ENCODE measurements at regions not wholly inside any gene's neighbourhood (a gene's known extent, or its start where the extent isn't known, plus 50 kb on each side); places are given as distances from the start of the nearest gene placed in this dataset.
A peak's percentile ranks its signal among the peaks of the same experiment; 100 is the strongest.
"Not testable (repeated sequence)": the region's sequence is repeated elsewhere in the genome, so short reads cannot be mapped to it uniquely, and the experiment has no call there.

- H3K9ac ChIP-seq (ENCODE audit: low read length): peak overlapping the region; percentile 65
- no peaks in the 10 kb centered on the region for H3K36me3 ChIP-seq (ENCODE audit: control insufficient read depth, insufficient read depth, low read length, severe bottlenecking)
- H3K27me3 ChIP-seq (replicated peaks; ENCODE audit: control insufficient read depth, insufficient read depth, low read length): no peaks in the 10 kb centered on the region
- DNase-seq (ENCODE audit: low read depth): no peak
- peaks cover 13% of the 10 kb centered on the region for H3K4me1 ChIP-seq (ENCODE audit: control insufficient read depth, insufficient read depth, low read length)
- H3K9me3 ChIP-seq (ENCODE audit: control insufficient read depth, low read length): peaks cover 9% of the 10 kb centered on the region
- peak overlapping the region; percentile 67 for H3K4me3 ChIP-seq (ENCODE audit: low read length)
These were observed 190.0 kb upstream of the SPRY2 start for GRCh38 chr13:80530902-80531301.

- peaks cover 9% of the 10 kb centered on the region for H3K9me3 ChIP-seq (ENCODE audit: control insufficient read depth, low read length)
- no peak for DNase-seq (ENCODE audit: low read depth)
- no peaks in the 10 kb centered on the region for H3K27me3 ChIP-seq (replicated peaks; ENCODE audit: control insufficient read depth, insufficient read depth, low read length)
- H3K9ac ChIP-seq (ENCODE audit: low read length): peak overlapping the region; percentile 65
- H3K36me3 ChIP-seq (ENCODE audit: control insufficient read depth, insufficient read depth, low read length, severe bottlenecking): no peaks in the 10 kb centered on the region
- peaks cover 15% of the 10 kb centered on the region for H3K4me1 ChIP-seq (ENCODE audit: control insufficient read depth, insufficient read depth, low read length)
- peak overlapping the region; percentile 67 for H3K4me3 ChIP-seq (ENCODE audit: low read length)
These were observed 189.3 kb upstream of the SPRY2 start for GRCh38 chr13:80530191-80530590.

- Histone ChIP-seq H3K4me3 (ENCODE audit: low read length) (peak overlapping the region; percentile 67), H3K9me3 (ENCODE audit: control insufficient read depth, low read length) (peaks cover 9% of the 10 kb centered on the region), H3K4me1 (ENCODE audit: control insufficient read depth, insufficient read depth, low read length) (peaks cover 19% of the 10 kb centered on the region), H3K27me3 (replicated peaks; ENCODE audit: control insufficient read depth, insufficient read depth, low read length) (no peaks in the 10 kb centered on the region), H3K36me3 (ENCODE audit: control insufficient read depth, insufficient read depth, low read length, severe bottlenecking) (no peaks in the 10 kb centered on the region), H3K9ac (ENCODE audit: low read length) (peak overlapping the region; percentile 65)
- DNase-seq (ENCODE audit: low read depth): no peak
These were observed 188.8 kb upstream of the SPRY2 start for GRCh38 chr13:80529734-80530133.

GRCh38 chr13:80528733-80529132, 187.8 kb upstream of the SPRY2 start:
- no peak for DNase-seq (ENCODE audit: low read depth)
- H3K4me3 ChIP-seq (ENCODE audit: low read length): no peak overlapping the region
- H3K9ac ChIP-seq (ENCODE audit: low read length): no peak overlapping the region
- no peaks in the 10 kb centered on the region for H3K27me3 ChIP-seq (replicated peaks; ENCODE audit: control insufficient read depth, insufficient read depth, low read length)
- H3K4me1 ChIP-seq (ENCODE audit: control insufficient read depth, insufficient read depth, low read length): peaks cover 19% of the 10 kb centered on the region
- no peaks in the 10 kb centered on the region for H3K36me3 ChIP-seq (ENCODE audit: control insufficient read depth, insufficient read depth, low read length, severe bottlenecking)
- peaks cover 9% of the 10 kb centered on the region for H3K9me3 ChIP-seq (ENCODE audit: control insufficient read depth, low read length)

- H3K27me3 ChIP-seq (replicated peaks; ENCODE audit: control insufficient read depth, insufficient read depth, low read length): no peaks in the 10 kb centered on the region
- no peak for DNase-seq (ENCODE audit: low read depth)
- H3K9ac ChIP-seq (ENCODE audit: low read length): no peak overlapping the region
- peaks cover 9% of the 10 kb centered on the region for H3K9me3 ChIP-seq (ENCODE audit: control insufficient read depth, low read length)
- no peaks in the 10 kb centered on the region for H3K36me3 ChIP-seq (ENCODE audit: control insufficient read depth, insufficient read depth, low read length, severe bottlenecking)
- H3K4me1 ChIP-seq (ENCODE audit: control insufficient read depth, insufficient read depth, low read length): peaks cover 19% of the 10 kb centered on the region
- no peak overlapping the region for H3K4me3 ChIP-seq (ENCODE audit: low read length)
These were observed 186.5 kb upstream of the SPRY2 start for GRCh38 chr13:80527400-80527799.

GRCh38 chr13:80524447-80525215, 183.7 kb upstream of the SPRY2 start:
- Histone ChIP-seq H3K27me3 (replicated peaks; ENCODE audit: control insufficient read depth, insufficient read depth, low read length) (no peaks in the 10 kb centered on the region), H3K9ac (ENCODE audit: low read length) (no peak overlapping the region), H3K4me1 (ENCODE audit: control insufficient read depth, insufficient read depth, low read length) (peaks cover 9% of the 10 kb centered on the region), H3K36me3 (ENCODE audit: control insufficient read depth, insufficient read depth, low read length, severe bottlenecking) (no peaks in the 10 kb centered on the region), H3K9me3 (ENCODE audit: control insufficient read depth, low read length) (no peaks in the 10 kb centered on the region), H3K4me3 (ENCODE audit: low read length) (no peak overlapping the region)
- no peak for DNase-seq (ENCODE audit: low read depth)

- DNase-seq (ENCODE audit: low read depth): no peak
- no peaks in the 10 kb centered on the region for H3K9me3 ChIP-seq (ENCODE audit: control insufficient read depth, low read length)
- H3K27me3 ChIP-seq (replicated peaks; ENCODE audit: control insufficient read depth, insufficient read depth, low read length): no peaks in the 10 kb centered on the region
These were observed 182.2 kb upstream of the SPRY2 start for GRCh38 chr13:80523134-80523533.

GRCh38 chr13:80522463-80522862, 181.5 kb upstream of the SPRY2 start:
- not testable (repeated sequence) for H3K4me3 ChIP-seq (ENCODE audit: low read length); H3K4me1 ChIP-seq (ENCODE audit: control insufficient read depth, insufficient read depth, low read length)

More at GRCh38 chr13:80523134-80523533, 182.2 kb upstream of the SPRY2 start:
- Histone ChIP-seq H3K9ac (ENCODE audit: low read length) (no peak overlapping the region), H3K4me1 (ENCODE audit: control insufficient read depth, insufficient read depth, low read length) (peaks cover 7% of the 10 kb centered on the region), H3K4me3 (ENCODE audit: low read length) (no peak overlapping the region), H3K36me3 (ENCODE audit: control insufficient read depth, insufficient read depth, low read length, severe bottlenecking) (no peaks in the 10 kb centered on the region)

GRCh38 chr13:80516818-80517348, 176.0 kb upstream of the SPRY2 start:
- Histone ChIP-seq H3K4me3 (ENCODE audit: low read length) (no peak overlapping the region), H3K27me3 (replicated peaks; ENCODE audit: control insufficient read depth, insufficient read depth, low read length) (no peaks in the 10 kb centered on the region), H3K36me3 (ENCODE audit: control insufficient read depth, insufficient read depth, low read length, severe bottlenecking) (no peaks in the 10 kb centered on the region), H3K9ac (ENCODE audit: low read length) (no peak overlapping the region), H3K9me3 (ENCODE audit: control insufficient read depth, low read length) (no peaks in the 10 kb centered on the region), H3K4me1 (ENCODE audit: control insufficient read depth, insufficient read depth, low read length) (no peaks in the 10 kb centered on the region)
- no peak for DNase-seq (ENCODE audit: low read depth)

More at GRCh38 chr13:80522463-80522862, 181.5 kb upstream of the SPRY2 start:
- not testable (repeated sequence) for H3K27me3 ChIP-seq (replicated peaks; ENCODE audit: control insufficient read depth, insufficient read depth, low read length); H3K9me3 ChIP-seq (ENCODE audit: control insufficient read depth, low read length); H3K9ac ChIP-seq (ENCODE audit: low read length); DNase-seq (ENCODE audit: low read depth); H3K36me3 ChIP-seq (ENCODE audit: control insufficient read depth, insufficient read depth, low read length, severe bottlenecking)

- H3K4me1 ChIP-seq (ENCODE audit: control insufficient read depth, insufficient read depth, low read length): peaks cover 3% of the 10 kb centered on the region
- no peak for DNase-seq (ENCODE audit: low read depth)
- H3K36me3 ChIP-seq (ENCODE audit: control insufficient read depth, insufficient read depth, low read length, severe bottlenecking): no peaks in the 10 kb centered on the region
- no peak overlapping the region for H3K4me3 ChIP-seq (ENCODE audit: low read length)
- H3K27me3 ChIP-seq (replicated peaks; ENCODE audit: control insufficient read depth, insufficient read depth, low read length): no peaks in the 10 kb centered on the region
- no peaks in the 10 kb centered on the region for H3K9me3 ChIP-seq (ENCODE audit: control insufficient read depth, low read length)
- H3K9ac ChIP-seq (ENCODE audit: low read length): no peak overlapping the region
These were observed 174.4 kb upstream of the SPRY2 start for GRCh38 chr13:80515296-80515695.

- DNase-seq (ENCODE audit: low read depth): no peak
- Histone ChIP-seq H3K27me3 (replicated peaks; ENCODE audit: control insufficient read depth, insufficient read depth, low read length) (no peaks in the 10 kb centered on the region), H3K9ac (ENCODE audit: low read length) (no peak overlapping the region), H3K36me3 (ENCODE audit: control insufficient read depth, insufficient read depth, low read length, severe bottlenecking) (no peaks in the 10 kb centered on the region), H3K4me1 (ENCODE audit: control insufficient read depth, insufficient read depth, low read length) (peaks cover 9% of the 10 kb centered on the region), H3K9me3 (ENCODE audit: control insufficient read depth, low read length) (no peaks in the 10 kb centered on the region), H3K4me3 (ENCODE audit: low read length) (no peak overlapping the region)
These were observed 172.3 kb upstream of the SPRY2 start for GRCh38 chr13:80513196-80513595.
